HG03064 (cell line): ENCODE measurements at regions not wholly inside any gene's neighbourhood (a gene's known extent, or its start where the extent isn't known, plus 50 kb on each side); places are given as distances from the start of the nearest gene placed in this dataset.
"Not testable (repeated sequence)": the region's sequence is repeated elsewhere in the genome, so short reads cannot be mapped to it uniquely, and the experiment has no call there.

Experiments
- ATAC-seq: cut with Tn5 transposase; IDR thresholded peaks from one replicate; pipeline ENCODE4 v1.9.1; 2021; ENCODE audit warnings: low read depth; ENCODE audit not compliant: unreplicated experiment

- ATAC-seq: not testable (repeated sequence)
These were observed 1684.4 kb downstream of the SPATA31A7 start for GRCh38 chr9:62874213-62874612.

GRCh38 chr9:62874745-62875599, 1685.1 kb downstream of the SPATA31A7 start:
- ATAC-seq: not testable (repeated sequence)

GRCh38 chr9:62877552-62877951, 1687.7 kb downstream of the SPATA31A7 start:
- not testable (repeated sequence) for ATAC-seq

GRCh38 chr9:62877987-62878386, 1688.2 kb downstream of the SPATA31A7 start:
- ATAC-seq: not testable (repeated sequence)

- not testable (repeated sequence) for ATAC-seq
These were observed 1690.6 kb downstream of the SPATA31A7 start for GRCh38 chr9:62880453-62880852.

- not testable (repeated sequence) for ATAC-seq
These were observed 1691.1 kb downstream of the SPATA31A7 start for GRCh38 chr9:62880971-62881370.

GRCh38 chr9:62881811-62882210, 1692.0 kb downstream of the SPATA31A7 start:
- not testable (repeated sequence) for ATAC-seq

- ATAC-seq: not testable (repeated sequence)
These were observed 1692.9 kb downstream of the SPATA31A7 start for GRCh38 chr9:62882717-62883116.

- ATAC-seq: not testable (repeated sequence)
These were observed 1706.9 kb downstream of the SPATA31A7 start for GRCh38 chr9:62896692-62897091.

GRCh38 chr9:62897411-62898225, 1707.8 kb downstream of the SPATA31A7 start:
- ATAC-seq: not testable (repeated sequence)

GRCh38 chr9:62899666-62900065, 1709.8 kb downstream of the SPATA31A7 start:
- ATAC-seq: not testable (repeated sequence)

- ATAC-seq: not testable (repeated sequence)
These were observed 1714.2 kb downstream of the SPATA31A7 start for GRCh38 chr9:62904061-62904460.

- not testable (repeated sequence) for ATAC-seq
These were observed 1715.9 kb downstream of the SPATA31A7 start for GRCh38 chr9:62905722-62906121.

- not testable (repeated sequence) for ATAC-seq
These were observed 1718.0 kb downstream of the SPATA31A7 start for GRCh38 chr9:62907866-62908265.

- not testable (repeated sequence) for ATAC-seq
These were observed 1718.4 kb downstream of the SPATA31A7 start for GRCh38 chr9:62908271-62908670.

- ATAC-seq: not testable (repeated sequence)
These were observed 1719.6 kb downstream of the SPATA31A7 start for GRCh38 chr9:62909447-62909846.

- ATAC-seq: not testable (repeated sequence)
These were observed 1722.4 kb downstream of the SPATA31A7 start for GRCh38 chr9:62912278-62912677.

- not testable (repeated sequence) for ATAC-seq
These were observed 1725.3 kb downstream of the SPATA31A7 start for GRCh38 chr9:62915168-62915567.

GRCh38 chr9:62915661-62916060, 1725.8 kb downstream of the SPATA31A7 start:
- peak; percentile 97 for ATAC-seq

- ATAC-seq: not testable (repeated sequence)
These were observed 1729.0 kb downstream of the SPATA31A7 start for GRCh38 chr9:62918648-62919385.
